ENCODE measurements at regions not wholly inside any gene's neighbourhood (a gene's known extent, or its start where the extent isn't known, plus 50 kb on each side); places are given as distances from the start of the nearest gene placed in this dataset.

DNA sequence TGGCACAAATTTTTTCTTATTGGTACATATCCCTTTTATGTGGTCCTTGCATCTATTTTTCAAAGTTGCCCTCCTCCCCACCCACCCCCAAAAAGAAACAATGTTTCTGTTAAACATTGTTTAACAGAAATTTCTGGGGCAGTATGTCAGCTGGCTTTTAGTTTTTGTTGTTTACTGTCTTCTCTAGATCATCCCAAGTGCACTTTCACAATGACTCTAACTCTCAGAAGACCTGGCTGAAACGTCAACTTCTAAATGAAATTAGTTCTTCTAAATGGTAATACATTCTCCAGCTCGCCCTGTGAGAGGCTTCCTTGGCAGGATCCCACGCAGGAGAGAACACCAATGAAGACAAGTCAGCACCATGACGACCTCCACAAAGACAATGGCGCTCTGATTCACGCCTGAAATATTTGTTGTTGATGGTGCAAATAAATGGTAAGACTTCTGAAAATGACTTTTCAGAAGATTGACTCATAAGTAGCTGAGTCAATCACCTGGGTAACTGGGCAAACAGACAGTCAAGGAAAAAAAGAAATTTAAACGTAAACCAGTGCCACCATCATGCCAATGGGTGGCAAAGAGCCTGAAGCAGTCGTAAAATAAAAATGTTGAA lies 293.7 kb downstream of the FZD1 start:
- no peak for TF ChIP-seq EZH2 (IDR thresholded peaks at IDR 0.05; ENCODE audit: borderline replicate concordance, low read depth, low read length, poor library complexity, severe bottlenecking)
- TF ChIP-seq, protein P1, sequence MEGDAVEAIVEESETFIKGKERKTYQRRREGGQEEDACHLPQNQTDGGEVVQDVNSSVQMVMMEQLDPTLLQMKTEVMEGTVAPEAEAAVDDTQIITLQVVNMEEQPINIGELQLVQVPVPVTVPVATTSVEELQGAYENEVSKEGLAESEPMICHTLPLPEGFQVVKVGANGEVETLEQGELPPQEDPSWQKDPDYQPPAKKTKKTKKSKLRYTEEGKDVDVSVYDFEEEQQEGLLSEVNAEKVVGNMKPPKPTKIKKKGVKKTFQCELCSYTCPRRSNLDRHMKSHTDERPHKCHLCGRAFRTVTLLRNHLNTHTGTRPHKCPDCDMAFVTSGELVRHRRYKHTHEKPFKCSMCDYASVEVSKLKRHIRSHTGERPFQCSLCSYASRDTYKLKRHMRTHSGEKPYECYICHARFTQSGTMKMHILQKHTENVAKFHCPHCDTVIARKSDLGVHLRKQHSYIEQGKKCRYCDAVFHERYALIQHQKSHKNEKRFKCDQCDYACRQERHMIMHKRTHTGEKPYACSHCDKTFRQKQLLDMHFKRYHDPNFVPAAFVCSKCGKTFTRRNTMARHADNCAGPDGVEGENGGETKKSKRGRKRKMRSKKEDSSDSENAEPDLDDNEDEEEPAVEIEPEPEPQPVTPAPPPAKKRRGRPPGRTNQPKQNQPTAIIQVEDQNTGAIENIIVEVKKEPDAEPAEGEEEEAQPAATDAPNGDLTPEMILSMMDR (conservative IDR thresholded peaks at IDR 0.05; ENCODE audit: low read depth, low read length) = no peak

Measured in A673 (cell line).